Thoracic aorta (tissue), 2 donors: ENCODE measurements at regions not wholly inside any gene's neighbourhood (a gene's known extent, or its start where the extent isn't known, plus 50 kb on each side); places are given as distances from the start of the nearest gene placed in this dataset.
"Not testable (repeated sequence)": the region's sequence is repeated elsewhere in the genome, so short reads cannot be mapped to it uniquely, and the experiment has no call there.

Experiments used
- ATAC-seq: fragments of 150-250 bp; one replicate; pipeline ENCODE4 v1.8.0; 2017; ENCODE audit warnings: low read depth; ENCODE audit not compliant: insufficient number of reproducible peaks, low FRiP score
- DNase-seq: peaks from one replicate; pipeline ENCODE4 v3.0.0-alpha.2; 2020; ENCODE audit warnings: low spot score
- H3K27ac ChIP-seq, 2 donors: fragments of 200-600 bp; sonication (generic); 1 replicate in 1 of 2; 2 replicates in 1 of 2; pipeline ENCODE4 v1.5.1; 2016; ENCODE audit warnings: mild to moderate bottlenecking in 2 of 2, moderate library complexity in 2 of 2
- H3K27me3 ChIP-seq: fragments of 200-600 bp; sonication (generic); replicated peaks from 2 replicates; pipeline ENCODE4 v1.6.0; 2016; ENCODE audit warnings: mild to moderate bottlenecking; ENCODE audit not compliant: insufficient read depth
- H3K36me3 ChIP-seq: fragments of 200-600 bp; sonication (generic); one replicate; pipeline ENCODE4 v1.5.1; 2016
- H3K4me1 ChIP-seq, 2 donors: fragments of 200-600 bp; sonication (generic); 1 replicate in 1 of 2; 2 replicates in 1 of 2; pipeline versions ENCODE4 v1.5.1 to v1.6.0; 2016; ENCODE audit warnings: low read depth in 2 of 2, mild to moderate bottlenecking in 1 of 2; ENCODE audit not compliant: control insufficient read depth in 1 of 2
- H3K4me3 ChIP-seq: fragments of 200-600 bp; sonication (generic); 2 replicates; pipeline ENCODE4 v1.5.1; 2016; ENCODE audit warnings: mild to moderate bottlenecking
- H3K9me3 ChIP-seq: fragments of 200-600 bp; sonication (generic); 2 replicates; pipeline ENCODE4 v1.5.1; 2016
- TF ChIP-seq, protein P1 (sequence below): fragments of 200-600 bp; sonication (generic); IDR thresholded peaks from one replicate; pipeline ENCODE4 v1.5.1; 2019; ENCODE audit warnings: antibody characterized with exemption

DNA sequence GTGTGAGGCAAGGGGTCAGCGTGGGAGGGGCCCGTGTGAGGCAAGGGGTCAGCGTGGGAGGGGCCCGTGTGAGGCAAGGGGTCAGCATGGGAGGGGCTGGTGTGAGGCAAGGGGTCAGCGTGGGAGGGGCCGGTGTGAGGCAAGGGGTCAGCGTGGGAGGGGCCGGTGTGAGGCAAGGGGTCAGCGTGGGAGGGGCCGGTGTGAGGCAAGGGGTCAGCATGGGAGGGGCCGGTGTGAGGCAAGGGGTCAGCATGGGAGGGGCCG lies 119.2 kb downstream of the SEPTIN14 start:
- not testable (repeated sequence) for H3K36me3 ChIP-seq, H3K4me3 ChIP-seq, H3K4me1 ChIP-seq, H3K27me3 ChIP-seq, H3K27ac ChIP-seq, H3K9me3 ChIP-seq, DNase-seq, ATAC-seq

DNA sequence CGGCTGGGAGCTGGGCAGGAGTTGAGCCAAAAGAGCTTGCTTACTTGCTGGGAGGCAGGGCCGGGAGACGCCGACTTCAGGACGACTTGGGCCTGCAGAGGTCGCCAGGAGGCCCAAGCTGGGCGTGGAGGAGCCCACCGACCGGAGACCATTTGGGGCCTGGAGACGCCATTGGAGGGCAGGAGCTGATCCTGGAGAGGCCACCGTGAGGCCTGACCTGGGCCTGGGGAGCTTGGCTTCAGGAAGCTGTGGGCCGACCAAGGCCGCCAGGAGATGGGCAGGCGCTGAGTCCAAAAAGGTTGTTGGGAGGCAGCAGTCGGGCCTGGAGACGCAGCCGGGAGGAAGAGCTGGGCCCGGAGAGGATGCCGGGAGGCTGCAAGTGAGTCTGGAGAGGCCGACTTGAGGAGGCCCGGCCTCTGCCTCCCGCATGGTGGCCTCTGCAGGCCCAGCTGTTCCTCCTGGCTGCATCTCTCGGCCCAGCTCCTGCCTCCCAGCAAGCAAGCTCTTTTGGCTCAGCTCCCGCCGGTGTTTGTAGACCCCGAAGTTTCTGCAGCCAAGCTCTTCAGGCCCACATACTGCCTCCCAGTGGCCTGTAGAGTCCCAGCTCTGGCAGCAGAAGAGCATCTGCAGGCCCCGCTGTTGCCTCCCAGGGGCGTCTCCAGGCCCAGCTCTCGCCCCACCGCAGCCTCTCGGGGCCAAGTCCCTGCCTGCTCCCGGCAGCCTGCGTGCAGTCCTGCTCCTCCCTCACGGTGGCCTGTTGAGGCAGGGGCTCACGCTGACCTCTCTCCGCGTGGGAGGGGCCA lies 119.7 kb downstream of the SEPTIN14 start:
- H3K27me3 ChIP-seq, H3K4me1 ChIP-seq, H3K27ac ChIP-seq, H3K36me3 ChIP-seq, DNase-seq, H3K9me3 ChIP-seq, H3K4me3 ChIP-seq, ATAC-seq: not testable (repeated sequence)

DNA sequence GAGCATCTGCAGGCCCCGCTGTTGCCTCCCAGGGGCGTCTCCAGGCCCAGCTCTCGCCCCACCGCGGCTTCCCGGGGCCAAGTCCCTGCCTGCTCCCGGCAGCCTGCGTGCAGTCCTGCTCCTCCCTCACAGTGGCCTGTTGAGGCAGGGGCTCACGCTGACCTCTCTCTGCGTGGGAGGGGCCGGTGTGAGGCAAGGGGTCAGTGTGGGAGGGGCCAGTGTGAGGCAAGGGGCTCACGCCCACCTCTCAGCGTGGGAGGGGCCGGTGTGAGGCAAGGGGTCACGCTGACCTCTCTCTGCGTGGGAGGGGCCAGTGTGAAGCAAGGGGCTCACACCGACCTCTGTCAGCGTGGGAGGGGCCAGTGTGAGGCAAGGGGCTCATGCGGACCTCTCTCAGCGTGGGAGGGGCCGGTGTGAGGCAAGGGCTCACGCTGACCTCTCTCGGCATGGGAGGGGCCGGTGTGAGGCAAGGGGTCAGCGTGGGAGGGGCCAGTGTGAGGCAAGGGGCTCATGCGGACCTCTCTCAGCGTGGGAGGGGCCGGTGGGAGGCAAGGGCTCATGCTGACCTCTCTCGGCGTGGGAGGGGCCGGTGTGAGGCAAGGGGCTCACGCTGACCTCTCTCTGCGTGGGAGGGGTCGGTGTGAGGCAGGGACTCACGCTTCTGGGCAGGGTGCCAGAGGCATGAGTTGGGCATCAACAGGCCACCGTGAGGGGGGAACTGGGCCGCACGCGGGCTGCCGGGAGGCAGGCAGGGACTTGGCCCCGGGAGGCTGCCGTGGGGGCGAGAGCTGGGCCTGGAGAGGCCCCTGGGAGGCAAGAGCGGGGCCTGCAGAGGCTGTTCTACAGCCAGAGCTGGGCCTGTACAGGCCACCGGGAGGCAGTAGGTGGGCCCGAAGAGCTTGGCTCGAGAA lies 120.6 kb downstream of the SEPTIN14 start:
- not testable (repeated sequence) for DNase-seq, H3K9me3 ChIP-seq, H3K27ac ChIP-seq, ATAC-seq, H3K4me1 ChIP-seq, H3K4me3 ChIP-seq, H3K36me3 ChIP-seq, H3K27me3 ChIP-seq

DNA sequence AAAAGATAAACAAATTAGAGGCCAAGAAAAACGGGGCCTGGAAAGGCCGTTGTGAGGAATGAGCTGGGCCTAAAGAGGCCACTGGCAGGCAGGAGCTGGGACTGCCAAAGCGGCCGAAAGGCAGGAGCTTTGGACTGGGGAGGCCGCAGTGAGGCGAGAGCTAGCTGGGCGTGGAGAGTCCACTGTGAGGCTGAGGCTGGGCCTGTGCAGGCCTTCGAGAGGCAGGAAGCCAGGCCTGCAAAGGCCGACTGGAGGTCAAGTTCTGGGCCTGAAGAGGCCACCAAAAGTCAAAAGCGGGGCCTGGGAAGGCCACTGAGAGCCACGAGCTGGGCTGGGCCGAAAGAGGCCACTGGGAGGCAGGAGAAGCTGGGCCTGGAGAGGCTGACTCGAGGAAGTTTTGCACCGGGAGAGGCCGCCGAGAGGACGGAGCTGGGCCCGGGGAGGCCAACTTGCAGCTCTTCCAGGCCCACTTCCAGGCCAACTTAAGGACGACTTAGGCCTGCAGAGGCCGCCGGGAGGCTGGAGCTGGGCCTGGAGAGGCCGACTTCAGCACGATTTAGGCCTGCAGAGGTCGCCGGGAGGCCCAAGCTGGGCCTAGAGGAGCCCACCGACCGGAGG lies 121.8 kb downstream of the SEPTIN14 start:
- not testable (repeated sequence) for DNase-seq, H3K36me3 ChIP-seq, H3K4me3 ChIP-seq, ATAC-seq, H3K4me1 ChIP-seq, H3K27me3 ChIP-seq, H3K9me3 ChIP-seq
- H3K27ac ChIP-seq: peak overlapping the region in 1 of 2 donors; percentile 21

DNA sequence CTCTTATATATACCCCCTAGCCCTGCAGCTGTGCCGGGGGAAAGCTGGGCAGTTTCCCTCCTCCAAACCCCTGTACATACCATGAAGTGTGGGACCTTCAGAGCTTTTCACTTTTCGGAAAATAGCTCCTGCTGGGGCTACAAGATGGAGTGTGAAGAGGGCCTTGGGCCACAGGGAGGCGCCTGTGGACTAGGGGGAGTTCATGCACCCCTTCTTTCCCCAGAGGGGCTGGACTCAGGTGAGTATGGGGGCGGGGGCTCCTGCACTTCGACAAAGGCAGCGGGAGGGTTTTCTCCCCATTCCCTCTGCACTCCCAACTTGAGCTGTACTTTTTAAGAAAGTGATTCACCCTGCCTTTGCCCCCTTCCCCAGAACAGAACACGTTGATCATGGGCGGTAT lies 122.5 kb downstream of the SEPTIN14 start:
- H3K27me3 ChIP-seq: not testable (repeated sequence)

DNA sequence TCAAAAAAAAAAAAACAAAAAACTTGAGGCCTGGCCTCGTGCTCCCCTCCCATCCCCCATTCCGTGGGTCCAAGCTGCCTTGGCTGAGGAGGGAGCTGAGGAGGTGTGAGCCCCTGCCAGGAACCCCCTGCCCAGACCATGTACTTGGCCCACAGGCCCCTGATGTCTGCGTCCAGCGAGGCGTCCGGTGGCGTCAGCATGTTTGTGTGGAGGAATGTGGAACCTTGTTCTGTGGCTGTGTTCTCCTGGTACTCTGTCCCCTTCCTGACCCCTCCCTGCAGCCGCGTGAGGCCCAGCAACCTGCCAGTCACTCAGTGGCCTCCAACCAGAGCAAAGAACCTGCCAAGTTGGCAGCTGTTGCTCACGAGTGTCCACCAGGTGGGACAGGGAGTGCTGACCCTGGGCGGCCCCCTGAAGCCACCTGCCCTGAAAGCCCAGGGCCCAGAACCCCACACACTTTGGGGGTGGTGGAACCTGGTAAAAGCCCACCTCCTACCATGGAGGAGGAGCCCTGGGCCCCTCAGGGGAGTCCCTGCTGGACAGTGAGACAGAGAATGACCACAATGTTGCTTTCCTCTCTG lies 125.8 kb downstream of the SEPTIN14 start:
- H3K36me3 ChIP-seq, H3K4me1 ChIP-seq, H3K9me3 ChIP-seq, DNase-seq, H3K4me3 ChIP-seq, H3K27ac ChIP-seq, ATAC-seq, H3K27me3 ChIP-seq: not testable (repeated sequence)

More for the DNA sequence above, 122.5 kb downstream of the SEPTIN14 start:
- ATAC-seq, H3K4me1 ChIP-seq, H3K27ac ChIP-seq, H3K36me3 ChIP-seq, H3K4me3 ChIP-seq, DNase-seq, H3K9me3 ChIP-seq: not testable (repeated sequence)

DNA sequence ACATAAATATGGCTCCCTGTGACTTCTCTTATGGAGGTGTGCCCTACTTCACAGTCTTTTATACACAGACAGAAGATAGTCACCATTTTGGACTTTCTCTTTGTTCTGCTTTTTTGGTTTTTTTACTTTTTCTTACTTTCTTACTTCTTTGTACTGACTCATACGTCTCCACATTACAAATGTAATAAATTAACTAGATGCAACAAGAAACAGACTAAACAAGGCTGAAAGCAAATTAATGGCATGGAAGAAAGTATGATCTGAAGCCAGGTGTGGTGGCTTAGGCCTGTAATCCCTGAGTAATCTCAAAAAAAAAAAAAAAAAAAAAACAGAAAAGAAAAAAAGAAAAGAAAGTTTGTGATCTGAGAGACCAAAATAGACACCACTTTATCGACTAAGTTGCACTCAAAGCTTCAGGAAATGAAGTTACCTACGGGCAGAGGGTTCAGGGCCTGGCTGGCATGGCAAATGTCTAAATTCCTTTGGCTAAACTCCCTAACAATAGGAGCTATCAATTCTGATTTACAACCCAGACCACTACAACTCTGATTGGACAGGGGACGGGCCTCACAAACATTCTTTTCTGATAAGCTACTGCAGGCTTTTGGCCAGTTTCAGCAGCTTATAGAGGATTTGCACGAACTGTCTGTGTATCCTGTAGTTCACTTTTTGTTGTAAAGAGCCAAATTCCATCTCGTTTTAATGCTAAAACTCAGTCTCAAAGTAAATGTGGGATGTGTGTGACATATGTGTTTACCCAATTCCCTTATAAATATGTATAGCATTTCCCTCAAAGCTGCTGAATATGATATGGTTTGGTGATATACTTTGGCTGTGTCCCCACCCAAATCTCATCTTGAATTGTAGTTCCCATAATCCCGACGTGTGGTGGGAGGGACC lies 129.1 kb downstream of the SEPTIN14 start:
- no peaks in the 10 kb centered on the region for H3K9me3 ChIP-seq
- DNase-seq (no peak), ATAC-seq (no peak)
- H3K36me3 ChIP-seq: no peaks in the 10 kb centered on the region
- H3K27me3 ChIP-seq: no peaks in the 10 kb centered on the region
- no peaks in the 10 kb centered on the region for H3K4me1 ChIP-seq
- TF ChIP-seq, protein P1, sequence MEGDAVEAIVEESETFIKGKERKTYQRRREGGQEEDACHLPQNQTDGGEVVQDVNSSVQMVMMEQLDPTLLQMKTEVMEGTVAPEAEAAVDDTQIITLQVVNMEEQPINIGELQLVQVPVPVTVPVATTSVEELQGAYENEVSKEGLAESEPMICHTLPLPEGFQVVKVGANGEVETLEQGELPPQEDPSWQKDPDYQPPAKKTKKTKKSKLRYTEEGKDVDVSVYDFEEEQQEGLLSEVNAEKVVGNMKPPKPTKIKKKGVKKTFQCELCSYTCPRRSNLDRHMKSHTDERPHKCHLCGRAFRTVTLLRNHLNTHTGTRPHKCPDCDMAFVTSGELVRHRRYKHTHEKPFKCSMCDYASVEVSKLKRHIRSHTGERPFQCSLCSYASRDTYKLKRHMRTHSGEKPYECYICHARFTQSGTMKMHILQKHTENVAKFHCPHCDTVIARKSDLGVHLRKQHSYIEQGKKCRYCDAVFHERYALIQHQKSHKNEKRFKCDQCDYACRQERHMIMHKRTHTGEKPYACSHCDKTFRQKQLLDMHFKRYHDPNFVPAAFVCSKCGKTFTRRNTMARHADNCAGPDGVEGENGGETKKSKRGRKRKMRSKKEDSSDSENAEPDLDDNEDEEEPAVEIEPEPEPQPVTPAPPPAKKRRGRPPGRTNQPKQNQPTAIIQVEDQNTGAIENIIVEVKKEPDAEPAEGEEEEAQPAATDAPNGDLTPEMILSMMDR: no peak
- no peak overlapping the region for H3K27ac ChIP-seq
- no peak overlapping the region for H3K4me3 ChIP-seq
